ENCODE measurements at regions not wholly inside any gene's neighbourhood (a gene's known extent, or its start where the extent isn't known, plus 50 kb on each side); places are given as distances from the start of the nearest gene placed in this dataset.

DNA sequence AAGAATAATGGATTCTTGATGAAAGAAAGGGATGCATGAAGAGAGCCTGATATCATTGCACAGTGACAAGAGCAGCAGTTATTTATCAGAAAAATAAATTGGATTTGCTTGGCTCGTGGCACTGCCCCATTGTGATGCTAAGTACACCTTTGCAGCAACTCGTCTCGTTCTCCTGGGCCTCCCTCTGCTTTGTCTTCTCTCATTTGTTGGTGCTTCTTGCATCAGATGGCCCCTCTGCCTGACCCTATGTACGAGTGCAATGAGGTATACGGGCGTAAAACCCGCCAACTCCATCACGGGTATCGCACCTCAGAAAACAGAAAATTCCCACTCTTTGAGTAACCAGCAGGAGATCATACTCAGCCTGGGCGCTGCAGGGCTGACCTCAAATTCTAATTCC lies 107.2 kb upstream of the C10orf90 start:
- in situ Hi-C loops (cut with MboI; ENCODE audit: low sequenced_read_pairs, unreplicated experiment), result no loop called here

DNA sequence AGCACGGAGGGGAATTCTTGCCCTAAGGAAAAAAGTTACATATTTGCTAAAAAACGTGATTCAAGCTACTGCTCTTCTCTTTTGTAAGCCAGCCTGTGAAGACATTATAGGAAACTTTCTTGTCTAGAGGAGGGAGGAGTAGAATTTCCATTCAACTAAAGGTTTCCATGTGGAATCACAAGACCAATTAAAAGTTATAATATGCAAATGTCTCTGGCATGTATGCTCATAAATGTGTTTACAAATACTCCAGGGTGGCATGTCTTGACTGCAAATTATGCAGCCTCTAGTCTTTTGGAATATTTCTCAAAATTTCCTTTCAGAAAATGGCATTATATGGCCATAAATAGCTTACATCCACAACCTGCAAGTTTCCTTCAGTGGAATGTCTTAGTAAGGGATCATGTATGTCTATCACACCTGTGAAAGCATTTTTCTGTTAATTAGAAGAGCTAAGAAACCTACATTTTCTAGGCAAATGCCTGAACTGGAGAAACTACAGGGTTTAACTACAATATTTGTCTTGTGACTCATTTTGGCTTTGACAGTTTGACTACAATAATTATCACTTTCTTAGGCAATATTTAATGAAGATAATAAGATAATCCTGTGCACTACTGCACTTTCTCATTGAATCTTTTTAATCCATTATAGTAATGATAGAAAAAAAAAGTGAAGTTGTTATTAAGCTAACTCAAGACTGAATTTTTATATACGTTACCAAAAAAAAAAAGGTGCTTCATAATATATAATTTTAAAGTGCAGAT lies 111.1 kb upstream of the C10orf90 start:
- no peak for DNase-seq (ENCODE audit: low spot score)
- TF ChIP-seq, protein P1, sequence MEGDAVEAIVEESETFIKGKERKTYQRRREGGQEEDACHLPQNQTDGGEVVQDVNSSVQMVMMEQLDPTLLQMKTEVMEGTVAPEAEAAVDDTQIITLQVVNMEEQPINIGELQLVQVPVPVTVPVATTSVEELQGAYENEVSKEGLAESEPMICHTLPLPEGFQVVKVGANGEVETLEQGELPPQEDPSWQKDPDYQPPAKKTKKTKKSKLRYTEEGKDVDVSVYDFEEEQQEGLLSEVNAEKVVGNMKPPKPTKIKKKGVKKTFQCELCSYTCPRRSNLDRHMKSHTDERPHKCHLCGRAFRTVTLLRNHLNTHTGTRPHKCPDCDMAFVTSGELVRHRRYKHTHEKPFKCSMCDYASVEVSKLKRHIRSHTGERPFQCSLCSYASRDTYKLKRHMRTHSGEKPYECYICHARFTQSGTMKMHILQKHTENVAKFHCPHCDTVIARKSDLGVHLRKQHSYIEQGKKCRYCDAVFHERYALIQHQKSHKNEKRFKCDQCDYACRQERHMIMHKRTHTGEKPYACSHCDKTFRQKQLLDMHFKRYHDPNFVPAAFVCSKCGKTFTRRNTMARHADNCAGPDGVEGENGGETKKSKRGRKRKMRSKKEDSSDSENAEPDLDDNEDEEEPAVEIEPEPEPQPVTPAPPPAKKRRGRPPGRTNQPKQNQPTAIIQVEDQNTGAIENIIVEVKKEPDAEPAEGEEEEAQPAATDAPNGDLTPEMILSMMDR (IDR thresholded peaks at IDR 0.05; ENCODE audit: borderline replicate concordance, control extremely low read depth, extremely low read depth, insufficient read depth, missing control alignments), result no peak
- in situ Hi-C loops (cut with MboI; ENCODE audit: low sequenced_read_pairs, unreplicated experiment), result no loop called here

More for the DNA sequence above, 107.2 kb upstream of the C10orf90 start:
- DNase-seq (ENCODE audit: low spot score), result no peak
- TF ChIP-seq, protein P1 (IDR thresholded peaks at IDR 0.05; ENCODE audit: borderline replicate concordance, control extremely low read depth, extremely low read depth, insufficient read depth, missing control alignments), result no peak

DNA sequence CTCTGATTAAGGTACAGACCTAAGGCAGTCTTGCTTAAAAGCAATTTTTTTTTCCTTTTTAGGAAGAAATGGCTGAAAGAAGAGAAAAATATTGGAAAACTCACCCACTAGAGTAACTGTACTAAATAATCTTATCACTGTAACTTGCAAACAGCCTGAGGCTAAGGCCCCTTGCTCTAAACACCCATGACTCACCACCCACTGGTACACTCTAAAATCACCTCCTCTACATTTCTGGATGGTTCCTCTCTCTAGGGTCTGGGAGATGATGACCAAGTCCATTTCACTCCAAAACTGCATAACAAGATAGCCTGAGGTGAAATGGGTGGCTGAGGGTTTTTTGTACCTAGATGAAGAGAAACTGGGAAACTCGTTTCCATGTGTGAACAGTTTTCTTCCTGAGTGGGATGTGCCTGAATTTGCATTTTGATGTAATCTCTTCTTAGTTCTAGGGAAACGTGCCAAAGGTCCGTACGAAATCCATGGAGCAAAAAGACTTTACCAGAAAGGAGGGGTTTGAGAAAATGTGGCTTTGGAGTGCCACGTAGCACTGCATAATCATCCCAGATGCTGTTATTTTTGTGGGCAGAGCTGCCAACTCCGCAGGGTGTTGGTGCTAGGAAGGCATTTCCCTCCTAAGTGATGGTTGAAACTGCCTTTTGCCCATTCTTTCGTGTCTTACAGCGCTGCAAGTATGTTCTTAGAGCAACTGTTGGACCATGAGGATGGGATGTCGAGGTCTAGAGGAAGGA lies 113.5 kb upstream of the C10orf90 start:
- in situ Hi-C loops (cut with MboI; ENCODE audit: low sequenced_read_pairs, unreplicated experiment), result no loop called here
- TF ChIP-seq, protein P1 (IDR thresholded peaks at IDR 0.05; ENCODE audit: borderline replicate concordance, control extremely low read depth, extremely low read depth, insufficient read depth, missing control alignments), result no peak
- no peak for DNase-seq (ENCODE audit: low spot score)

DNA sequence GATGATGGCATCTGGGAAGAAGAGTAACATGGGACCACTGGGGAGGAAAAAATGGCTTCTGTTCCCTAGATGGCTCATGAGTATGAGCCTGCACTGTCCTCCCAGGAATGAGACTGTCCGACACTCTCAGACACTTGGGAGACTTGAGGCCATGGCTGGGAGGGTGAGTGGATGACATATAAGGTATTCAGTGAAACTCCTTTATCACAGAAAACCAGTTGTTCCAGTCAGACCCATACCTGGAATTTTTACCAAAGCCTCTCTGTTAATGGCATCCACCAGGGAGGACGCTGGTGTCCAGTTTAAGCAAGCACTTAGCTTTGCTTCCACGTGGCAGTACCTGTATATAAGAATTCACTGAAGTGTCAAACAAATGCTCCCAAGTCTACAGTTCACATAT lies 116.7 kb upstream of the C10orf90 start:
- TF ChIP-seq, protein P1 (IDR thresholded peaks at IDR 0.05; ENCODE audit: borderline replicate concordance, control extremely low read depth, extremely low read depth, insufficient read depth, missing control alignments), result no peak
- DNase-seq (ENCODE audit: low spot score), result no peak
- in situ Hi-C loops (cut with MboI; ENCODE audit: low sequenced_read_pairs, unreplicated experiment), result no loop called here

DNA sequence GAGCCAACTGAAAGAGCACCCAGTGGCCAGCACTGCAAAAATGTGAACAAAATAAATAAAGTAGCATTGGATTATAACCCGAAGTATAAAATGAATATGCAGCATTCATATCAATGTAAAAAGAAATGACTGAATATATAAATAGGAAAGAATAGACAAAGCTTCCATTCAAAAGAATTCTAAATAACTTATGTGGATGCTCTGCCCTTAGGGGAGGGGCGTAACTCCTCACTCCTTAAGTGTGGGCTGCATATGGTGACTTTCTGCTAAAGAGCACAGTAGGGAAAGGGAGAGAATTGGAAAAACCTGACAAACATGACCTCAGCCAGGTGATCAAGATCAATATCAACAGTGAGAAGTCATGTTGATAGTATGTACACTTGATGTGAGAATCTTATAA lies 109.9 kb upstream of the DOCK1 start:
- TF ChIP-seq, protein P1 (IDR thresholded peaks at IDR 0.05; ENCODE audit: borderline replicate concordance, control extremely low read depth, extremely low read depth, insufficient read depth, missing control alignments), result no peak
- DNase-seq (ENCODE audit: low spot score), result no peak
- in situ Hi-C loops (cut with MboI; ENCODE audit: low sequenced_read_pairs, unreplicated experiment), result no loop called here

DNA sequence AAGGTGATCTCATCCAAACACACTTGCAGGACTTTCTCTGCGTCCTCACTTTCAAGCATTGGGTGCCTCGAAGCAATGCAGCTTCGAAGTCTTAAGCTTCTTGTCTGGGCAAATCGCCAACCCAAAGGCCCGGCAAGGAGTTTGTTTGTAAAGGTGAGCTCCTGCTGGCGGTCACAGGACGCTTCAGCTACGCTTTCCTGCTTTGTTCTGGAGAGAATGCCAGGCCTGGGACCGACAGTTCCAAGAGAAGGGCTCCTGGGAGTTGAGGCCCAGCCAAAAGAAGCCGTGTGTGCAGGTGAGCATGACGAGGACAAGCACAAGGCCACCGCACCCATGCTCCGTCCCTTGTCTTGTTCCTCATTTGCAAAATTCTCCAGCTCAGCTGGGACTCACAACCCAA lies 106.6 kb upstream of the DOCK1 start:
- in situ Hi-C loops (cut with MboI; ENCODE audit: low sequenced_read_pairs, unreplicated experiment), result no loop called here
- no peak for DNase-seq (ENCODE audit: low spot score)
- TF ChIP-seq, protein P1 (IDR thresholded peaks at IDR 0.05; ENCODE audit: borderline replicate concordance, control extremely low read depth, extremely low read depth, insufficient read depth, missing control alignments), result no peak

Data from GM13976 (cell line).